Fibroblast of lung (primary cell): ENCODE measurements at regions not wholly inside any gene's neighbourhood (a gene's known extent, or its start where the extent isn't known, plus 50 kb on each side); places are given as distances from the start of the nearest gene placed in this dataset.

ENCODE experiments used
- CTCF ChIP-seq, 2 donors: IDR thresholded peaks in 1 of 2; conservative IDR thresholded peaks in 1 of 2; 1 replicate in 1 of 2; 2 replicates in 1 of 2; pipeline ENCODE4 v1.5.1; 2011 to 2012; ENCODE audit warnings: low read length in 2 of 2, control low read depth in 1 of 2, inconsistent platforms in 1 of 2, low read depth in 1 of 2, mild to moderate bottlenecking in 1 of 2
- EZH2 ChIP-seq: IDR thresholded peaks from 2 replicates; pipeline ENCODE4 v1.5.1; 2012; ENCODE audit warnings: low read length, control low read depth, mild to moderate bottlenecking; ENCODE audit errors: missing control alignments

GRCh38 chr18:66872277-66872676 is 268.4 kb upstream of the CDH19 start:
- TF ChIP-seq EZH2 (no peak), CTCF (conservative IDR thresholded peaks at IDR 0.05 in 1 of 2, IDR thresholded peaks at IDR 0.05 in 1 of 2; ENCODE audit: low read depth in 1 of 2, low read length in 2 of 2) (no peak)
